CD4-positive, alpha-beta T cell (primary cell): ENCODE measurements at regions not wholly inside any gene's neighbourhood (a gene's known extent, or its start where the extent isn't known, plus 50 kb on each side); places are given as distances from the start of the nearest gene placed in this dataset.

ENCODE experiments used
- ATAC-seq: fragments of 200-7000 bp; cut with Tn5 transposase; one replicate; pipeline ENCODE4 v1.10.0; 2022; ENCODE audit warnings: mild to moderate bottlenecking; ENCODE audit not compliant: poor library complexity
- CTCF ChIA-PET: fragments of 350-600 bp; sonication (Branson Sonifier 250); formaldehyde crosslinking; loops from one replicate; lab custom pipeline; 2021; ENCODE audit warnings: antibody characterized with exemption, inconsistent platforms; lab: Charles Lee
- POLR2A ChIA-PET: fragments of 350-600 bp; sonication (Branson Sonifier 250); formaldehyde crosslinking; loops from one replicate; lab custom pipeline; 2021; ENCODE audit warnings: antibody characterized with exemption, inconsistent platforms; lab: Charles Lee
- DNase-seq, 14 experiments: peaks; one replicate each; pipeline ENCODE4 v3.0.0-alpha.2; 2013 to 2020; ENCODE audit warnings: mixed read lengths in 2 of 14
- H3K27ac ChIP-seq, 2 donors: one replicate each; pipeline versions ENCODE4 v1.5.1 to v1.7.0; 2013; ENCODE audit warnings: low read length in 2 of 2, low read depth in 1 of 2, mild to moderate bottlenecking in 1 of 2
- H3K27me3 ChIP-seq, 2 experiments: 1 replicate in 1 of 2; 2 replicates in 1 of 2; pipeline versions ENCODE4 v1.6.1 to v1.7.0; 2013; ENCODE audit warnings: low read length in 2 of 2, control low read depth in 1 of 2, mild to moderate bottlenecking in 1 of 2, moderate library complexity in 1 of 2; ENCODE audit not compliant: insufficient read depth in 2 of 2, control insufficient read depth in 1 of 2
- H3K36me3 ChIP-seq: one replicate; pipeline ENCODE4 v1.6.1; 2013; ENCODE audit warnings: low read length, control low read depth; ENCODE audit not compliant: insufficient read depth
- H3K4me1 ChIP-seq: one replicate; pipeline ENCODE4 v1.6.1; 2013; ENCODE audit warnings: low read length, control low read depth; ENCODE audit not compliant: insufficient read depth
- H3K4me3 ChIP-seq: one replicate; pipeline ENCODE4 v1.5.1; 2013; ENCODE audit warnings: mild to moderate bottlenecking, low read length, moderate library complexity
- H3K9me3 ChIP-seq, 2 experiments: 1 replicate in 1 of 2; 2 replicates in 1 of 2; pipeline versions ENCODE4 v1.6.1 to v1.7.0; 2013; ENCODE audit warnings: low read length in 2 of 2, mild to moderate bottlenecking in 2 of 2, control low read depth in 1 of 2, moderate library complexity in 1 of 2; ENCODE audit not compliant: control insufficient read depth in 1 of 2, insufficient read depth in 1 of 2
- H3K27ac Mint-ChIP-seq: one replicate; pipeline ENCODE4 v1.8.0; 2020; ENCODE audit warnings: mixed read lengths
- H3K27me3 Mint-ChIP-seq: one replicate; pipeline ENCODE4 v1.8.0; 2021; ENCODE audit warnings: mixed read lengths
- H3K36me3 Mint-ChIP-seq: one replicate; pipeline ENCODE4 v1.8.0; 2021; ENCODE audit warnings: low read depth, mixed read lengths
- H3K4me1 Mint-ChIP-seq: one replicate; pipeline ENCODE4 v1.8.0; 2021; ENCODE audit warnings: low read depth, mixed read lengths
- H3K4me3 Mint-ChIP-seq: one replicate; pipeline ENCODE4 v1.8.0; 2020; ENCODE audit warnings: mild to moderate bottlenecking, mixed read lengths
- H3K9me3 Mint-ChIP-seq: one replicate; pipeline ENCODE4 v1.8.0; 2020; ENCODE audit warnings: mixed read lengths
- CTCF ChIP-seq: fragments of 200-600 bp; IDR thresholded peaks from one replicate; pipeline ENCODE4 v1.8.0; 2022; ENCODE audit warnings: antibody characterized with exemption, mild to moderate bottlenecking
- intact Hi-C, 2 experiments: fragments of 100-400 bp; cut with DNase I in 1 of 2; cut with micrococcal nuclease in 1 of 2; formaldehyde crosslinking; loops; one replicate each; pipeline versions ENCODE4 v1.15.1 to v1.9.0; 2023 to 2025; cut with DNase I, micrococcal nuclease

- Mint-ChIP-seq H3K27me3 (peaks cover 39% of the 10 kb centered on the region), H3K4me3 (no peak overlapping the region), H3K4me1 (no peaks in the 10 kb centered on the region), H3K27ac (no peak overlapping the region), H3K9me3 (no peaks in the 10 kb centered on the region), H3K36me3 (no peaks in the 10 kb centered on the region)
- H3K27me3 ChIP-seq: peaks cover 0 to 9% of the 10 kb centered on the region in 2 experiments
- H3K36me3 ChIP-seq: no peaks in the 10 kb centered on the region
- ChIA-PET CTCF (no interaction called here), POLR2A (no interaction called here)
- H3K9me3 ChIP-seq: no peaks in the 10 kb centered on the region
- no peak overlapping the region for H3K4me3 ChIP-seq
- TF ChIP-seq CTCF: no peak
- no peak overlapping the region for H3K27ac ChIP-seq
- ATAC-seq (no peak), DNase-seq (no peak)
- intact Hi-C loops: no loop called here
- no peaks in the 10 kb centered on the region for H3K4me1 ChIP-seq
These were observed 123.3 kb downstream of the OGFRL1 start for GRCh38 chr6:71411882-71412281.

DNA sequence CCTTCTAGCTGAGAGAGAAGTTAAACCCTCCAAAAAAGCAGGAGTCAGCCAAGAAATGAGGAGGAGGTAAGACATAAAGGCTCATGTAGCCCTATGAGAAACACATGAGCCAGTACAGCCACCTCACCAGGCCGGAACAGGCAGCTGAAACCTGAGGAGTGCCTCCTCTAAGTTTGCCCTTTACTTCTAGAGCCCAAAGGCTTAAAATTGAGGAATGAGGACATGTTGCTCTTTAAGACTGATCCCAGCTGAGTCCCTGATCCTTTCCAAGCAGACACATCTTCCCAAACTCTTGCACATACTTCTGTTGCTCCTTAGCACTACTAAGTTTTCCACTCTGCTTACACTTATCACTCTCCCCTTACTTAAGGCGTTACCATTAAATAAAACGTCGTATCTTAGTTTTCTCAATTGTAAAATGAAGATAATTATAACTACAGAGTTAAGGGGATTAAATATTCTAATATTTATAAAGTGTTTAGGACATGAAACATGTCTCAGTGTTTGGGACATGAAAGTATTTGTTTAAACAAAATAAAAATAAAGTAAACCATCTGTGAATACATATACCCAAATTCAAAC, 124.0 kb downstream of the OGFRL1 start:
- Mint-ChIP-seq H3K4me3 (no peak overlapping the region), H3K36me3 (no peaks in the 10 kb centered on the region), H3K27me3 (peaks cover 41% of the 10 kb centered on the region), H3K9me3 (no peaks in the 10 kb centered on the region), H3K27ac (no peak overlapping the region), H3K4me1 (no peaks in the 10 kb centered on the region)
- intact Hi-C loops: no loop called here
- no peak overlapping the region for H3K4me3 ChIP-seq
- ChIA-PET CTCF (no interaction called here), POLR2A (no interaction called here)
- no peak for TF ChIP-seq CTCF
- H3K36me3 ChIP-seq: no peaks in the 10 kb centered on the region
- ATAC-seq (no peak), DNase-seq (no peak)
- no peak overlapping the region for H3K27ac ChIP-seq
- no peaks in the 10 kb centered on the region for H3K4me1 ChIP-seq
- H3K27me3 ChIP-seq: peaks cover 0 to 16% of the 10 kb centered on the region in 2 experiments
- H3K9me3 ChIP-seq: no peaks in the 10 kb centered on the region

- Mint-ChIP-seq H3K27ac (no peak overlapping the region), H3K4me3 (no peak overlapping the region), H3K9me3 (no peaks in the 10 kb centered on the region), H3K4me1 (peaks cover 3% of the 10 kb centered on the region), H3K27me3 (peaks cover 55% of the 10 kb centered on the region), H3K36me3 (no peaks in the 10 kb centered on the region)
- no peaks in the 10 kb centered on the region for H3K4me1 ChIP-seq
- H3K27ac ChIP-seq: no peak overlapping the region
- H3K27me3 ChIP-seq: peaks cover 5 to 34% of the 10 kb centered on the region in 2 experiments
- intact Hi-C loops: no loop called here
- POLR2A ChIA-PET: no interaction called here
- no peak overlapping the region for H3K4me3 ChIP-seq
- CTCF ChIA-PET: no interaction called here
- DNase-seq (no peak), ATAC-seq (no peak)
- H3K9me3 ChIP-seq: peaks cover 0 to 4% of the 10 kb centered on the region in 2 experiments
- no peaks in the 10 kb centered on the region for H3K36me3 ChIP-seq
- TF ChIP-seq CTCF: no peak
These were observed 125.9 kb downstream of the OGFRL1 start for GRCh38 chr6:71414486-71414885.
